Activated gamma-delta T cell treated with Interleukin-2 at 50 U/mL for 16 hours (primary cell): ENCODE measurements at regions not wholly inside any gene's neighbourhood (a gene's known extent, or its start where the extent isn't known, plus 50 kb on each side); places are given as distances from the start of the nearest gene placed in this dataset.
A peak's percentile ranks its signal among the peaks of the same experiment; 100 is the strongest.
"Not testable (repeated sequence)": the region's sequence is repeated elsewhere in the genome, so short reads cannot be mapped to it uniquely, and the experiment has no call there.

ENCODE experiments used
- DNase-seq: peaks from one replicate; pipeline ENCODE4 v3.0.0-alpha.2; 2020

- DNase-seq: no peak
Observed at GRCh38 chr22:49674479-49675050, 153.1 kb downstream of the BRD1 start.

GRCh38 chr22:49673048-49673447 is 154.6 kb downstream of the BRD1 start:
- no peak for DNase-seq

GRCh38 chr22:49672014-49672516 is 155.6 kb downstream of the BRD1 start:
- no peak for DNase-seq

GRCh38 chr22:49671331-49672013 is 156.2 kb downstream of the BRD1 start:
- no peak for DNase-seq

- DNase-seq: no peak
Observed at GRCh38 chr22:49670456-49671330, 157.0 kb downstream of the BRD1 start.

GRCh38 chr22:49669969-49670455 is 157.7 kb downstream of the BRD1 start:
- DNase-seq: not testable (repeated sequence)

GRCh38 chr22:49669427-49669968 is 158.2 kb downstream of the BRD1 start:
- not testable (repeated sequence) for DNase-seq

- DNase-seq: no peak
Observed at GRCh38 chr22:49668402-49668801, 159.3 kb downstream of the BRD1 start.

GRCh38 chr22:49667236-49667635 is 160.4 kb downstream of the BRD1 start:
- DNase-seq: peak; percentile 23

- DNase-seq: no peak
Observed at GRCh38 chr22:49666146-49666809, 161.4 kb downstream of the BRD1 start.

- no peak for DNase-seq
Observed at GRCh38 chr22:49664891-49665290, 162.8 kb downstream of the BRD1 start.

GRCh38 chr22:49664371-49664881 is 163.2 kb downstream of the BRD1 start:
- no peak for DNase-seq

- DNase-seq: no peak
Observed at GRCh38 chr22:49663823-49664222, 163.8 kb downstream of the BRD1 start.

GRCh38 chr22:49663311-49663711 is 164.4 kb downstream of the BRD1 start:
- DNase-seq: no peak

GRCh38 chr22:49662681-49663080 is 165.0 kb downstream of the BRD1 start:
- no peak for DNase-seq

GRCh38 chr22:49660794-49661781 is 166.6 kb downstream of the BRD1 start:
- DNase-seq: no peak

GRCh38 chr22:49660321-49660720 is 167.4 kb downstream of the BRD1 start:
- no peak for DNase-seq

GRCh38 chr22:49659924-49660315 is 167.8 kb downstream of the BRD1 start:
- no peak for DNase-seq

GRCh38 chr22:49659281-49659923 is 168.3 kb downstream of the BRD1 start:
- DNase-seq: no peak

GRCh38 chr22:49658902-49659280 is 168.8 kb downstream of the BRD1 start:
- no peak for DNase-seq
